ENCODE measurements at regions not wholly inside any gene's neighbourhood (a gene's known extent, or its start where the extent isn't known, plus 50 kb on each side); places are given as distances from the start of the nearest gene placed in this dataset.

GRCh38 chr18:35797948-35798347 lies 174.5 kb upstream of the RMP24 start:
- H3K4me3 Mint-ChIP-seq = no peak overlapping the region
- no peak for TF ChIP-seq CTCF (conservative IDR thresholded peaks at IDR 0.05)
- peaks cover 9% of the 10 kb centered on the region for H3K27me3 Mint-ChIP-seq
- no peaks in the 10 kb centered on the region for H3K36me3 Mint-ChIP-seq
- no peak for DNase-seq (ENCODE audit: extremely low spot score, unreplicated experiment)
- no peaks in the 10 kb centered on the region for H3K4me1 Mint-ChIP-seq (ENCODE audit: unreplicated experiment)
- H3K27ac Mint-ChIP-seq = no peak overlapping the region
- peaks cover 5% of the 10 kb centered on the region for H3K9me3 Mint-ChIP-seq

GRCh38 chr18:35803551-35803950 lies 168.9 kb upstream of the RMP24 start:
- no peak for TF ChIP-seq CTCF (conservative IDR thresholded peaks at IDR 0.05)
- no peaks in the 10 kb centered on the region for H3K36me3 Mint-ChIP-seq
- H3K9me3 Mint-ChIP-seq = peaks cover 5% of the 10 kb centered on the region
- H3K4me1 Mint-ChIP-seq (ENCODE audit: unreplicated experiment) = no peaks in the 10 kb centered on the region
- no peak overlapping the region for H3K4me3 Mint-ChIP-seq
- no peak for DNase-seq (ENCODE audit: extremely low spot score, unreplicated experiment)
- peaks cover 4% of the 10 kb centered on the region for H3K27me3 Mint-ChIP-seq
- H3K27ac Mint-ChIP-seq = no peak overlapping the region

- Mint-ChIP-seq H3K36me3 (no peaks in the 10 kb centered on the region), H3K4me1 (ENCODE audit: unreplicated experiment) (no peaks in the 10 kb centered on the region), H3K4me3 (no peak overlapping the region), H3K27me3 (peaks cover 4% of the 10 kb centered on the region), H3K27ac (no peak overlapping the region), H3K9me3 (peaks cover 5% of the 10 kb centered on the region)
- DNase-seq (ENCODE audit: extremely low spot score, unreplicated experiment) = no peak
- no peak for TF ChIP-seq CTCF (conservative IDR thresholded peaks at IDR 0.05)
These were observed 168.1 kb upstream of the RMP24 start for GRCh38 chr18:35804377-35804776.

GRCh38 chr18:35807811-35808335 lies 164.6 kb upstream of the RMP24 start:
- peaks cover under 1% of the 10 kb centered on the region for H3K9me3 Mint-ChIP-seq
- H3K4me1 Mint-ChIP-seq (ENCODE audit: unreplicated experiment) = no peaks in the 10 kb centered on the region
- no peaks in the 10 kb centered on the region for H3K36me3 Mint-ChIP-seq
- H3K27me3 Mint-ChIP-seq = peaks cover 6% of the 10 kb centered on the region
- H3K4me3 Mint-ChIP-seq = no peak overlapping the region
- no peak for TF ChIP-seq CTCF (conservative IDR thresholded peaks at IDR 0.05)
- H3K27ac Mint-ChIP-seq = no peak overlapping the region
- DNase-seq (ENCODE audit: extremely low spot score, unreplicated experiment) = no peak

- no peak overlapping the region for H3K4me3 Mint-ChIP-seq
- TF ChIP-seq CTCF (conservative IDR thresholded peaks at IDR 0.05) = no peak
- H3K27me3 Mint-ChIP-seq = peaks cover 6% of the 10 kb centered on the region
- no peak for DNase-seq (ENCODE audit: extremely low spot score, unreplicated experiment)
- no peaks in the 10 kb centered on the region for H3K9me3 Mint-ChIP-seq
- H3K4me1 Mint-ChIP-seq (ENCODE audit: unreplicated experiment) = no peaks in the 10 kb centered on the region
- no peaks in the 10 kb centered on the region for H3K36me3 Mint-ChIP-seq
- no peak overlapping the region for H3K27ac Mint-ChIP-seq
These were observed 163.7 kb upstream of the RMP24 start for GRCh38 chr18:35808796-35809195.

GRCh38 chr18:35810520-35810919 lies 162.0 kb upstream of the RMP24 start:
- H3K9me3 Mint-ChIP-seq = no peaks in the 10 kb centered on the region
- no peaks in the 10 kb centered on the region for H3K4me1 Mint-ChIP-seq (ENCODE audit: unreplicated experiment)
- TF ChIP-seq CTCF (conservative IDR thresholded peaks at IDR 0.05) = no peak
- peaks cover 6% of the 10 kb centered on the region for H3K27me3 Mint-ChIP-seq
- no peak overlapping the region for H3K27ac Mint-ChIP-seq
- H3K4me3 Mint-ChIP-seq = no peak overlapping the region
- no peaks in the 10 kb centered on the region for H3K36me3 Mint-ChIP-seq
- no peak for DNase-seq (ENCODE audit: extremely low spot score, unreplicated experiment)

Measured in type B pancreatic cell (in vitro differentiated cells).